PC-9 (cell line): ENCODE measurements at regions not wholly inside any gene's neighbourhood (a gene's known extent, or its start where the extent isn't known, plus 50 kb on each side); places are given as distances from the start of the nearest gene placed in this dataset.

Source experiments
- BruUV-seq: library from RNA; stranded (reverse); fragments of 400-500 nt; replicated peaks from 2 replicates; lab custom pipeline; 2021; lab: Mats Ljungman, UMichigan
- CTCF ChIA-PET: fragments of 300-600 bp; sonication (Branson Sonifier 250); formaldehyde crosslinking; loops from one replicate; lab custom pipeline; 2022; ENCODE audit warnings: antibody characterized with exemption; lab: Charles Lee
- POLR2A ChIA-PET: fragments of 300-600 bp; sonication (Branson Sonifier 250); formaldehyde crosslinking; loops from one replicate; lab custom pipeline; 2022; ENCODE audit warnings: antibody characterized with exemption; ENCODE audit not compliant: unreplicated experiment; lab: Charles Lee
- DNase-seq, 2 experiments: peaks; one replicate each; pipeline versions ENCODE4 v3.0.0 to v3.0.0-alpha.2; 2015 to 2022; ENCODE audit warnings: mixed read lengths in 1 of 2
- H2AFZ ChIP-seq: fragments of 200-600 bp; sonication (generic); 2 replicates; pipeline ENCODE4 v1.8.1; 2017; ENCODE audit warnings: antibody characterized with exemption
- H3F3A ChIP-seq: fragments of 200-600 bp; sonication (generic); 2 replicates; pipeline ENCODE4 v1.8.1; 2017; ENCODE audit warnings: antibody characterized with exemption, mild to moderate bottlenecking, low read depth; ENCODE audit not compliant: insufficient read depth
- H3K27ac ChIP-seq: fragments of 200-600 bp; sonication (generic); 2 replicates; pipeline ENCODE4 v1.6.1; 2016; ENCODE audit warnings: mixed run types
- H3K27me3 ChIP-seq: fragments of 200-600 bp; sonication (generic); 2 replicates; pipeline ENCODE4 v1.6.1; 2016; ENCODE audit warnings: low read depth, mixed run types; ENCODE audit not compliant: insufficient read depth
- H3K36me3 ChIP-seq: fragments of 200-600 bp; sonication (generic); 2 replicates; pipeline ENCODE4 v1.6.1; 2016; ENCODE audit warnings: low read depth, mixed run types
- H3K4me1 ChIP-seq: fragments of 200-600 bp; sonication (generic); replicated peaks from 2 replicates; pipeline ENCODE4 v1.6.1; 2016; ENCODE audit warnings: mixed run types; ENCODE audit not compliant: insufficient read depth
- H3K4me2 ChIP-seq: fragments of 200-600 bp; sonication (generic); 2 replicates; pipeline ENCODE4 v1.6.1; 2017; ENCODE audit warnings: mixed run types
- H3K4me3 ChIP-seq: fragments of 200-600 bp; sonication (generic); 2 replicates; pipeline ENCODE4 v1.6.1; 2016; ENCODE audit warnings: mixed run types
- H3K79me2 ChIP-seq: fragments of 200-600 bp; sonication (generic); 2 replicates; pipeline ENCODE4 v1.6.1; 2017; ENCODE audit warnings: low read depth, mixed run types
- H3K9me2 ChIP-seq: fragments of 200-600 bp; sonication (generic); 2 replicates; pipeline ENCODE4 v1.8.1; 2017; ENCODE audit warnings: mild to moderate bottlenecking; ENCODE audit not compliant: insufficient read depth
- H3K9me3 ChIP-seq: fragments of 200-600 bp; sonication (generic); 2 replicates; pipeline ENCODE4 v1.8.1; 2016; ENCODE audit warnings: low read depth; ENCODE audit not compliant: insufficient read depth
- H4K20me1 ChIP-seq: fragments of 200-600 bp; sonication (generic); 2 replicates; pipeline ENCODE4 v1.8.1; 2017; ENCODE audit not compliant: insufficient read depth
- CTCF ChIP-seq: fragments of 200-600 bp; sonication (generic); conservative IDR thresholded peaks from 2 replicates; pipeline ENCODE4 v1.6.1; 2017; ENCODE audit warnings: mixed run types, antibody characterized with exemption, mild to moderate bottlenecking, moderate library complexity
- EZH2 ChIP-seq: fragments of 200-600 bp; sonication (generic); IDR thresholded peaks from 2 replicates; pipeline ENCODE4 v1.8.0; 2017; ENCODE audit warnings: antibody characterized with exemption, low read depth
- intact Hi-C: fragments of 100-400 bp; cut with micrococcal nuclease; formaldehyde crosslinking; loops from one replicate; pipeline ENCODE4 v1.10.0; 2022; ENCODE audit not compliant: unreplicated experiment

- no peak overlapping the region for H3K4me3 ChIP-seq
- ChIA-PET CTCF (no interaction called here), POLR2A (no interaction called here)
- no peaks in the 10 kb centered on the region for H3F3A ChIP-seq
- H4K20me1 ChIP-seq = no peaks in the 10 kb centered on the region
- no peaks in the 10 kb centered on the region for H3K79me2 ChIP-seq
- BruUV-seq = no TSS peak
- H2AFZ ChIP-seq = no peak overlapping the region
- no peak overlapping the region for H3K27ac ChIP-seq
- H3K4me2 ChIP-seq = no peak overlapping the region
- H3K4me1 ChIP-seq = no peaks in the 10 kb centered on the region
- DNase-seq = no peak
- no peaks in the 10 kb centered on the region for H3K27me3 ChIP-seq
- H3K9me3 ChIP-seq = no peaks in the 10 kb centered on the region
- TF ChIP-seq CTCF (no peak), EZH2 (no peak)
- intact Hi-C loops = no loop called here
- H3K36me3 ChIP-seq = no peaks in the 10 kb centered on the region
- H3K9me2 ChIP-seq = no peaks in the 10 kb centered on the region
Observed at GRCh38 chr1:216777148-216777547, 53.9 kb upstream of the ESRRG start.
